NCI-H187 treated with DMSO at 0.1 percent for 48 hours (cell line): ENCODE measurements at regions not wholly inside any gene's neighbourhood (a gene's known extent, or its start where the extent isn't known, plus 50 kb on each side); places are given as distances from the start of the nearest gene placed in this dataset.
A peak's percentile ranks its signal among the peaks of the same experiment; 100 is the strongest.

Source experiments
- DNase-seq: peaks from one replicate; lab custom pipeline; 2025; lab: John Stamatoyannopoulos, UW

DNA sequence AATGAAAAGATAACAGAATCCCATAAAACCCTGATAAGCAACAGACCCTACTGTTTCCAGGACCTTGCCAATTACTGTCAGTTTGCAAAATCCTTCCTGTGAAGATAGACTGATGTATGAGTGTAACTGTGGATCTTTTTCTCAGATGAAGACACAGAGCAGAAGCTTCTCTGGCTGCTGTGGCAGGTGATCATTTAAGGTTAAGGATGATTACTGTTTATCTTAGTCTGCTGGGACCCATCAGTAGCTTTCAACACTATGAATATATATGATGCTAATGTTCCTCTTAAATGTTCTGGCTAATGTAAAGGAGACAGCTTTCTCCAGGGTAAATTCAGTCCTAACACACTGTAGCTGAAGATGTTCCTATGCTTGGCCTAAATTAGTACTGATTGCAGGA, 56.0 kb upstream of the CTTNBP2 start:
- DNase-seq: no peak

- no peak for DNase-seq
Measured at GRCh38 chr7:117931314-117931713, 58.1 kb upstream of the CTTNBP2 start.

- DNase-seq: peak; percentile 34
Measured at GRCh38 chr7:117937049-117937752, 64.0 kb upstream of the CTTNBP2 start.

DNA sequence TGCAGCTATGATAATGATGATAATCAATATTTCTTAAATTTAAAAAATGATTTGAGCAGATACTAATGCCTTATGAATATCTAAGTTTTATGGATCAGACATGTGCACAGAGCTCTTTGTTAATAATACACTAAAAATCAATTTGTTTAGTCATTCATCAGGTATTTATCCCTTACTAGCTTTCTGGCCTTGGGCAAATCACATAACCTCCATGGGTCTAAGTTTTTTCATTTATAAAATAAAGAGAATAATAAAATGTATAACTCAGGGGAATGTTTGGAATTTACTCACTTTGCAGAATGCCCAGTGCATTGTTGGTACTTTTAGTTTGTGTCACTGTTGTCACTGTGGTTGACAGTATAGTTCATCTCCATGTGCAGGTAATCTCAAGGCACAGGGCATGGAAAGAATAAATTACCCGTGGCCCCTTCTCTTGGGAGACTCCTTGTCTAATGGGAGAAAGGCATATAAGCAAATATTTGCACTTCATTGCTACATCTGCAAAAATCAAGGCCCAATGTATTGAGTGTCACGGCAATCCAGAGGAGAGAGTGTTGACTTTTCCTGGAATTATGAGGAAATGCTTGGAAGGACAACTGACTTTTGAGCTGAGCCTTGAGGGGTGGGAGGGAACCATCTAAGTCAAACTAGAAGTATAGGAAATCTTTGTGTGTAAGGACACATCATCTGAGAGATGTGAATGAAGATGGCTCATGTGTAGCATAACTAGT, 64.7 kb upstream of the CTTNBP2 start:
- DNase-seq: peak; percentile 83

DNA sequence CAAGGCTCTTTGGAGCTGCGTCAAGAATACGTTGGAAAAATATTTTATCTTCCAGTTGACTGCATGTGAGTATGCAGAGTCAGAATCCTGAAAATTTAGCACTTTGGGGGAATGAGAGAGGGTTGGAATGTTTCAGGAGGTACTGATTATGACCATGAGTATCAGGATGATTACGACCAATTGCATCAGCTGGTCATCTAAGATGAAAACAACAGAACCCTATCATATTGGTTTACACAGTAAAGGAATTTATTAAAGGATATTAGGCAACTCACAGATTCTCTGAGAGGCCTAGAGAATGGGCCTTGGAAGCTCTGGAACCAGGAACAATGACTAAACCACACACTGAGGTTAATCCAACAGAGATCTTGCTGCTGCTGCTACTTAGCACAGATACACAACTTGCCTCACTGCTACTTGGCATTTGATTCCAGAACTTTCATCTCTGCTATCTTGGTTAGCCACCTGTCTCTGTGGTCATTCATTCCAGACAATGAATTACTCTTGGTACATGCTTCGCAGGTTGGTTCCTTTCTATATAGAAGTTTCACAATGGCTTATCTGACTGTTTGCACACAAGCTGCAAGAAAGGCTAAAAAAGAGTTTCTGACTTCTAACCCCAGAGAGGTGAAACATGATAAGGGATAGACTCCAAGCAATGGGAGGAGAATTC, 68.0 kb upstream of the CTTNBP2 start:
- no peak for DNase-seq

DNA sequence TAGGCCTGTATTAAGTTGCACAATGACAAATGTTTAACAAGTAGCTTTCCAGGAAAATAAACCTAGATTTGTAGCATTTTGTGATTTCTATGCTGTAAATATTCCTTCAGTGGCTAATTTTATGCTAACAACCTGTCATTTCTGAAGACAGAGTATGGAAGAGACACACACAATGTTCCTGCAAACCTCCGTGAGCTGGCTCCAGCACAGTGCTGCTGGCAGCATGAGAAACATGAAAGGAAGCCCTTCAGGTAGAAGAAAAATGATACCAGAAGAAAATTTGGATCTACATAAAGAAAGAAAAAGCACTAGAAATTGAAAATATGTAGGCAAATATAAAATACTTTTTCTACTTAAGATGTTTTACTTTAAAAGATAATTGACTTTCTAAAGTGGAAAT, 69.5 kb upstream of the CTTNBP2 start:
- DNase-seq: no peak

DNA sequence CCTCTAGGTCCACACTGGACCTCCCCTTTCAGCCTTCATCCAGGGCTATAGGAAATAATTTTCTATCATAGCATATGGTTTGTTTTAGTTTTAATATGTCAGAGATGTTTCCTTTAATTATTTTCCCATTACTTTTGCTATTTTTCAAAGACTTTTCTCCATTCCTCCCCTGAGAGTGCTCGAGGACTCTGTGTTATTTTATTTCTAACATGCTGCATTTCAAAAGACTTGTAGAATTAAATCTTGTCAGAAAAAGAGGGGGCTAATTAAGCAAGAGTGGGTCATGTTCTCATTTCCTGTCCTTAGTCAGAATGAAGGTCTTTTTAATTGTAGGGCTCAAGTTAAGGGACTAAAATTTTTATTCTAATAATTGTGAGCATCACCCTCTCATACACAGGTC, 71.6 kb upstream of the CTTNBP2 start:
- no peak for DNase-seq

GRCh38 chr7:117946151-117946633, 73.0 kb upstream of the CTTNBP2 start:
- DNase-seq: no peak

GRCh38 chr7:117949232-117949631, 76.0 kb upstream of the CTTNBP2 start:
- peak; percentile 24 for DNase-seq

DNA sequence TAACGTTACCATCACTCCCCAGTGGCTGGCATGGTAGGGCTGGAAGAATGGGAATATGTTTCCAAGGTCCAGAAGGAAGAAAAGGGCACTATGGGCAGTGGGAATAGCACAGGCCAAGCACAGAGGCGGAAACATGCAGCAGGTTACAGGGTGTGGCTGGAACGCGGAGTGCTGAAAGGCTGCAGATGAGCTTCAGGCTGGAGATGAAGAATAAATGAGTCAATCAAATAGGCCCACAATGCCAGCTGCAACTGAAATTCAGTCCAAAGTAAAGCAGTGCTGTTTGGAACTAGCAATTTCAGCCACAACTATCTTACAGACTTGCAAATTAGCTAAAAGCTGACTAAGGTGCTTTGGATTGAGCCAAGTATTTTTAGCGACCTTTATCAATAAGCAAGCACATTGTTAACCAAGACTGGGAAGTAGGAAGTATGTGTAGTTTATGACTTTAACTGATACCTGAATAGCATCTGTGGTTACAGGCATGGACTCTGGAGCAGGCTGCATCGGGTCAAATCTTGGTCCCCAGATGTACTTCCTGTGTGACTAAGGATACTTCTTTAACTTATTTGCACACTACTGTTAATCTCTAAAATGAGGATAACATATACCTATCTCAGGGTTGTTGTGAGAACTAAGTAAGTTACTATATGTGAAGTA, 77.5 kb upstream of the CTTNBP2 start:
- no peak for DNase-seq

DNA sequence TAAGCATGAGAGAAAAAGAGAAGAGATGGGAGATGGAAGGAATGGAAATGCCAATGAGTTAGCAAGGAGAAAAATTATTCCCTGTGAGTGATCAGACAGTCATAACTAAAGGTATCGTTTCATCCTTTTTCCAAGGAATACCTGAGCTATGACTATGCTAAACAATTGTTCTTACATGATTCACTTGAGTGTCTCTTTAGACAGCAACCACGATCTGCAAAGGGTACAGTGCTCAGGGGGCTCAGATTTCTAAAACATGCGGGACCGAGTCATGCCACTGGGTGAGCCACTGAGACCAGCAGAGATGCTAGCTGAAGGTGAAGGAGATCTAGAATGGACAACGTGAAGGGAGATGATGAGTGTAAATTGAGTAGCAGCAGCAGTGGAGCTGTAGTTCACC, 78.0 kb upstream of the CTTNBP2 start:
- no peak for DNase-seq

- DNase-seq: no peak
Measured at GRCh38 chr7:117951691-117952280, 78.5 kb upstream of the CTTNBP2 start.

DNA sequence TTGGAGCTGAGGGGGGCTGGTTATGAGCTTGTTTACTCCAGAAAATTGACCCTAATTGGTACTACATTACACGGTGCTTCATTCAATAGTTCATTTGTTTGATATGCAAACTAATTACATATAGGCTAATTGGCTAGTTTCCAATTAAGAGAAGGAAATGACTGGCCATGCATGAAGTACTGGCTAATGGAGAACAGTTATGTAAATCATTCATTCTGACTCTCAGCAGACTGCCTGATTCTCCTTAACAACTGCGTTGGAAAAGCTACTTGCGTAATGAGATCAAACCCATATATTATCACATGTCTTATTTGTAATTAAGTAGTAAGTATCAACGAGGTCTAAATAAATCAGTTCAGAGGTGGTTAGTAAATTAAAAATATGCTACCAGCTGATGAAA, 81.8 kb upstream of the CTTNBP2 start:
- no peak for DNase-seq

DNA sequence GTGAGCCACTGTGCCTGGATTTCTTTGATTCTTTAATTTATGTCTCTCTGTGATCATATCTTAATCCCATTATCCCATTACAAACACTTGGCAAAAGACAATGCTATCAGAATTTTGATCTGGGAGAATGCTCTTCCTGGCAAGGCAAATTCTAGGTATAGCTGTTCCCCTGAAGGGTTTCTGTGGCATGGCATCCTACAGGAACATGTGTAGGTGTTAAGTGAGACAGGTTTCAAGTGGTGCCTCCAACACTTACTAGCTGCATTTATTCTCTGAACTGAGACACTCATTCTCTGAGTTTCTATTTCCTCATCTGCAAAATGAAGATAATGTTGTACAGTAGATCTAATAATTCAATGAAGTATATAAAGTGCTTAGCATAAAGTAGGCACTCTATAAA, 87.1 kb upstream of the CTTNBP2 start:
- DNase-seq: no peak

DNA sequence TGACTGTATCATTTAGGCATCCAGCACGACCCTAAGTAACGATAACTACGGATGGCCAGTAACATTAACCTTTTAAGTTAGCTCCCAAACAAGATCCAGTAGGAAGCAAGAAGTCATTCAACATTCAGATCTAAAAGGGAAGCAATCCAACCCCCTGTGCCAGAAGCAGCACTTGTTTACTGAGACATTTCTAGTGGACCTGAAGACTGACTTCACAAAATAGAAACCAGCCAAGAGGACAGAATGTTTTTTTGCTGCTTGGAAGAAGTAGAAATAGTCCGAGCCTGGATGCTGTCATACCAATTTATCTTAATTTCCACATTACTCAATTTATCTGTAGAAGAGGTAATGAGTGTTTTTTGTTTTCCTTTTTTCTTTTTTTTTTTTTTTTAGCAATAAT, 88.0 kb upstream of the CTTNBP2 start:
- no peak for DNase-seq

GRCh38 chr7:117962366-117962994, 89.2 kb upstream of the CTTNBP2 start:
- no peak for DNase-seq

DNA sequence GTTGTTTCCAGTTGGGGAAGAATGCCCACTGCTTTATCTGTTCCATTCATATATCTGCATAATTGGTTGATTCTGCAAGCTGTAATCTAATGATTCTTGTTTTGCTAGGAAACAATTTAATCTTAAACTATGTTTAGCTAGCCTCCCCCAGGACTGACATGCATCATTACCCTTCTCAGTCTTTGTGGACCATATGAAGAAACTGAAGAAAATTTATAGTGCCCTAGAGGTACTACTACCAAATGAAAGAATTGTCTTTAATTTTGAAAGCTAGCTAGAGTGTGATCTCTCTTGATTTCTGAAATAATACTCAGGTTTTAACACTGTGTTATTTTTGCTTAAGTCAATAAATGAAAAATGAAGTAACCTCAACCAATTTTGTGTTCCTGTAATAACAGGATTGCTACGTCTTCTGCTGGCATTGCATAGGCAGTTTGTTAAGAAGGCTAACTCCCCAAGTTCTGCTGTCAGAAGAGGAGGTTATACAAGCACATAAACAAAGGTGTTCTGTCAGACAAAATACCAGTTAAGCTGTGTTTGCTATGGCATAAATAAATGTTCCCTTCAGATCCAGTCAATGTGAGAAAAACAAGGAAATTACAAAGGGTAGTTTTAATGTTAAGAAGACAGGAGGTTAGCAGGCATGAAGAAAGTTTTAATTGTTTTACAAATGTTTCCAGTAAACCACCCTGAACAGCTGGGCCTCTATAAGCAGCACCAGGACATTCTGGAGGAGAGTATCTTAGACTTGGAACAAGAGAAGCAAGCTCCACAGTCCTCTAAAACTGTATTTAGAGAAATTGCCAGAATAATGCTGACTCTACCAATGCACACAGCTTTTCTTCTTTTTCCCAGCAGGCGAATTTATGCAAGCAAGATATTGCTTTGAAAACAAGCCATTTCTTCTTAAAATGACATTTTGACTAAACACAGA, 90.3 kb upstream of the CTTNBP2 start:
- no peak for DNase-seq

DNA sequence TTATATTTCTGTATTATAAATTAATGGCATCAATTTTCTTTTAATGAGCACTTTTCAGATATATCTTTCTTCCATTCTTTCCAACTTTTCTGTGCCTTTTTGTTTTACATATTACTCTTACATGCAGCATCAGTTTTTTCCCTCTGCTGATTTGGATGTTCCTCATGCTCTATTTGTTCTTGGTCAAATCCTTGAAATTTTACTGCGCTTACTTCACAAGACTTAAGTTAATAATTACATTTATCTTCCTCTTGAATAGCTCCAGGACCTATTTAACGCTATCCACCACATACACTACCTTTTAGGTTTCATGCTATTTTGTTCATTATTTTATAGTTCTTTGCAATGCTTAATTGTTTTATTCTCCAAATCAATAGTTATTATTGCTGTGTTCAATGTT, 97.6 kb upstream of the CTTNBP2 start:
- no peak for DNase-seq

- no peak for DNase-seq
Measured at GRCh38 chr7:117971556-117972244, 98.5 kb upstream of the CTTNBP2 start.

DNA sequence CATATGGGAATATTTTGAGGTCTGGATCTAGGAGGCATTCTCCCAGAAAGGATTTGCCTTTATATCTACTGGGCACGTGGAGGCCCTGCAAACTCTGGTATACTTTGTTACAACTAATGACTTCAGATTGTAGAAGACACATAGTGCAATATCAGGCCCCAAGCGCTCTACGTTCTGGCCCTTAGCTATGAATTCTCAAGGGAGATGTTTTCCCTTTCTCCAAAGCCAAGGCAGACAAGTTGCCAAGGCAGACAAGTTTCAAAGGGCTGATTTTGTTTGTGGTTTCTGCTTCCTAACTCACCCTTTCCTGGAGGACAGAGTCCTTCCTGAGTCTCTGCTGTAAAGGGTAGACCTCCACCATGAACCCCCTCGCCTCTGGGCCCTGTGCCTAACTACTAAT, 99.4 kb upstream of the CTTNBP2 start:
- DNase-seq: no peak
